Spleen (tissue), 7 donors: ENCODE measurements at regions not wholly inside any gene's neighbourhood (a gene's known extent, or its start where the extent isn't known, plus 50 kb on each side); places are given as distances from the start of the nearest gene placed in this dataset.

ENCODE experiments used
- CTCF ChIP-seq, 11 experiments: fragments of 200-600 bp in 7 of 11; fragments of 450-650 bp in 4 of 11; sonication (generic) in 4 of 11; IDR thresholded peaks in 8 of 11; conservative IDR thresholded peaks in 3 of 11; 1 replicate in 7 of 11; 2 replicates in 4 of 11; pipeline versions ENCODE4 v1.4.0 to v1.8.0; 2016 to 2021; ENCODE audit warnings: antibody characterized with exemption in 11 of 11, inconsistent platforms in 4 of 11, mild to moderate bottlenecking in 1 of 11
- POLR2A ChIP-seq, 3 donors: fragments of 450-650 bp; IDR thresholded peaks; one replicate each; pipeline ENCODE4 v1.5.1; 2017; ENCODE audit warnings: antibody characterized with exemption in 3 of 3, mild to moderate bottlenecking in 1 of 3
- donor health status: DM: no; HTN: no; CAD: no; lungs with moderate emphysema.
- donor health status: DM: no; HTN: no; CAD: no.
- donor health status: DM: no; HTN: no; CAD: no.

- TF ChIP-seq CTCF (IDR thresholded peaks at IDR 0.05 in 8 of 11, conservative IDR thresholded peaks at IDR 0.05 in 3 of 11), result no peak
- TF ChIP-seq POLR2A (IDR thresholded peaks at IDR 0.05), result no peak
These were observed 118.5 kb upstream of the LMO4 start for GRCh38 chr1:87210151-87210550.
